HL-60 (cell line): ENCODE measurements at regions not wholly inside any gene's neighbourhood (a gene's known extent, or its start where the extent isn't known, plus 50 kb on each side); places are given as distances from the start of the nearest gene placed in this dataset.

Experiments
- DNase-seq, 2 experiments: peaks; one replicate each; pipeline ENCODE4 v3.0.0-alpha.2; 2010 to 2020; ENCODE audit warnings: low read depth in 1 of 2, low spot score in 1 of 2
- H3K27ac ChIP-seq: fragments of 250-450 bp; sonication (Bioruptor Pico); replicated peaks from 2 replicates; pipeline ENCODE4 v1.5.1; 2020; ENCODE audit warnings: mild to moderate bottlenecking, moderate library complexity
- H3K27me3 ChIP-seq: fragments of 250-450 bp; sonication (Bioruptor Pico); 2 replicates; pipeline ENCODE4 v1.5.1; 2021; ENCODE audit warnings: mild to moderate bottlenecking, moderate library complexity; ENCODE audit not compliant: insufficient read depth, poor library complexity, severe bottlenecking
- H3K4me3 ChIP-seq: replicated peaks from 2 replicates; pipeline ENCODE4 v1.5.1; 2011; ENCODE audit warnings: mild to moderate bottlenecking, control low read depth, low read length; ENCODE audit not compliant: insufficient read depth
- CTCF ChIP-seq: IDR thresholded peaks from one replicate; pipeline ENCODE4 v1.5.1; 2011; ENCODE audit warnings: low read length, control low read depth, inconsistent platforms; ENCODE audit not compliant: insufficient read depth
- GABPA ChIP-seq: IDR thresholded peaks from 2 replicates; pipeline ENCODE4 v1.6.1; 2012; ENCODE audit warnings: low read depth
- POLR2AphosphoS5 ChIP-seq: IDR thresholded peaks from 2 replicates; pipeline ENCODE4 v1.6.1; 2012; ENCODE audit warnings: low read depth
- REST ChIP-seq: IDR thresholded peaks from 2 replicates; pipeline ENCODE4 v1.6.1; 2012; ENCODE audit warnings: low read depth; ENCODE audit not compliant: insufficient replicate concordance
- SPI1 ChIP-seq: IDR thresholded peaks from 2 replicates; pipeline ENCODE4 v1.6.1; 2012; ENCODE audit warnings: low read depth, mild to moderate bottlenecking, borderline replicate concordance

GRCh38 chr7:3194501-3195141 lies 106.4 kb upstream of the SDK1 start:
- DNase-seq, result no peak
- TF ChIP-seq CTCF (no peak), POLR2AphosphoS5 (no peak), GABPA (no peak), SPI1 (no peak), REST (no peak)
- Histone ChIP-seq H3K4me3 (no peak overlapping the region), H3K27me3 (no peaks in the 10 kb centered on the region), H3K27ac (no peak overlapping the region)

- no peak overlapping the region for H3K27ac ChIP-seq
- TF ChIP-seq REST (no peak), SPI1 (no peak), CTCF (no peak), GABPA (no peak), POLR2AphosphoS5 (no peak)
- no peak for DNase-seq
- H3K27me3 ChIP-seq, result no peaks in the 10 kb centered on the region
- H3K4me3 ChIP-seq, result no peak overlapping the region
Measured at GRCh38 chr7:3195160-3195559, 105.9 kb upstream of the SDK1 start.

GRCh38 chr7:3196629-3197400 lies 104.2 kb upstream of the SDK1 start:
- TF ChIP-seq GABPA, result no peak
- TF ChIP-seq CTCF, result no peak
- no peak for TF ChIP-seq POLR2AphosphoS5
- no peak for TF ChIP-seq SPI1
- TF ChIP-seq REST, result no peak
- no peak overlapping the region for H3K4me3 ChIP-seq
- H3K27me3 ChIP-seq, result no peaks in the 10 kb centered on the region
- DNase-seq, result no peak
- H3K27ac ChIP-seq, result no peak overlapping the region
